Right atrium auricular region (tissue), 2 donors: ENCODE measurements at regions not wholly inside any gene's neighbourhood (a gene's known extent, or its start where the extent isn't known, plus 50 kb on each side); places are given as distances from the start of the nearest gene placed in this dataset.

ENCODE experiments used
- DNase-seq: peaks from one replicate; pipeline ENCODE4 v3.0.0-alpha.2; 2019; ENCODE audit warnings: low spot score
- H3K27ac ChIP-seq, 2 donors: fragments of 200-600 bp; sonication (generic); 1 replicate in 1 of 2; 2 replicates in 1 of 2; pipeline ENCODE4 v1.5.1; 2016 to 2019
- H3K27me3 ChIP-seq, 2 donors: fragments of 200-600 bp; sonication (generic); one replicate each; pipeline versions ENCODE4 v1.5.1 to v1.6.0; 2017 to 2019
- H3K36me3 ChIP-seq: fragments of 200-600 bp; sonication (generic); one replicate; pipeline ENCODE4 v1.5.1; 2016
- H3K4me1 ChIP-seq, 2 donors: fragments of 200-600 bp; sonication (generic); one replicate each; pipeline versions ENCODE4 v1.5.1 to v1.6.0; 2017 to 2019
- H3K4me3 ChIP-seq, 2 donors: fragments of 200-600 bp; sonication (generic); 1 replicate in 1 of 2; 2 replicates in 1 of 2; pipeline ENCODE4 v1.5.1; 2017 to 2019; ENCODE audit warnings: mild to moderate bottlenecking in 1 of 2, moderate library complexity in 1 of 2
- H3K9me3 ChIP-seq, 2 donors: fragments of 200-600 bp; sonication (generic); one replicate each; pipeline ENCODE4 v1.5.1; 2019
- TF ChIP-seq, protein P1 (sequence below), 2 donors: fragments of 200-600 bp; sonication (generic); IDR thresholded peaks; one replicate each; pipeline ENCODE4 v1.5.1; 2019; ENCODE audit warnings: antibody characterized with exemption in 2 of 2

DNA sequence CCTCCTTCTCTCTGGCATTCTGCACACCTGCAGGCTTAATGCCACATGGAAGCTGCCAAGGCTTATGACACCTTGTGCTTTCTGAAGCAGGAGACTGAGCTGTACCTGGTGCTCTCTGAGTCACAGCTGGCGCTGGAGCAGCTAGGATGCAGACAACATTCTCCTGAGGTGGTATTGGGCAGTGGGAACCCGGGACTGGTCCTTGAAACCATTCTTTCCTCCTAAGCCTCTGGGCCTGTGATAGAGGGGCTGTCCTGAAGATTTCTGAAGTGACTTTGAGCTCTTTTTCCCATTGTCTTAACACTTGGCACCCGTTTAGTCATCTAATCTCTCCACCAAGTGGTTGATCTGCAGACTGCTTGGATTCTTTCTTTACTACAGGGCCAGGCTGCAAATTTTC lies 508.4 kb downstream of the TFEC start:
- TF ChIP-seq, protein P1, sequence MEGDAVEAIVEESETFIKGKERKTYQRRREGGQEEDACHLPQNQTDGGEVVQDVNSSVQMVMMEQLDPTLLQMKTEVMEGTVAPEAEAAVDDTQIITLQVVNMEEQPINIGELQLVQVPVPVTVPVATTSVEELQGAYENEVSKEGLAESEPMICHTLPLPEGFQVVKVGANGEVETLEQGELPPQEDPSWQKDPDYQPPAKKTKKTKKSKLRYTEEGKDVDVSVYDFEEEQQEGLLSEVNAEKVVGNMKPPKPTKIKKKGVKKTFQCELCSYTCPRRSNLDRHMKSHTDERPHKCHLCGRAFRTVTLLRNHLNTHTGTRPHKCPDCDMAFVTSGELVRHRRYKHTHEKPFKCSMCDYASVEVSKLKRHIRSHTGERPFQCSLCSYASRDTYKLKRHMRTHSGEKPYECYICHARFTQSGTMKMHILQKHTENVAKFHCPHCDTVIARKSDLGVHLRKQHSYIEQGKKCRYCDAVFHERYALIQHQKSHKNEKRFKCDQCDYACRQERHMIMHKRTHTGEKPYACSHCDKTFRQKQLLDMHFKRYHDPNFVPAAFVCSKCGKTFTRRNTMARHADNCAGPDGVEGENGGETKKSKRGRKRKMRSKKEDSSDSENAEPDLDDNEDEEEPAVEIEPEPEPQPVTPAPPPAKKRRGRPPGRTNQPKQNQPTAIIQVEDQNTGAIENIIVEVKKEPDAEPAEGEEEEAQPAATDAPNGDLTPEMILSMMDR (IDR thresholded peaks at IDR 0.05) = no peak
- Histone ChIP-seq H3K9me3 (peaks cover 0 to 9% of the 10 kb centered on the region in 2 donors), H3K36me3 (no peaks in the 10 kb centered on the region), H3K4me1 (no peaks in the 10 kb centered on the region), H3K4me3 (no peak overlapping the region), H3K27ac (no peak overlapping the region), H3K27me3 (no peaks in the 10 kb centered on the region)
- DNase-seq = no peak

DNA sequence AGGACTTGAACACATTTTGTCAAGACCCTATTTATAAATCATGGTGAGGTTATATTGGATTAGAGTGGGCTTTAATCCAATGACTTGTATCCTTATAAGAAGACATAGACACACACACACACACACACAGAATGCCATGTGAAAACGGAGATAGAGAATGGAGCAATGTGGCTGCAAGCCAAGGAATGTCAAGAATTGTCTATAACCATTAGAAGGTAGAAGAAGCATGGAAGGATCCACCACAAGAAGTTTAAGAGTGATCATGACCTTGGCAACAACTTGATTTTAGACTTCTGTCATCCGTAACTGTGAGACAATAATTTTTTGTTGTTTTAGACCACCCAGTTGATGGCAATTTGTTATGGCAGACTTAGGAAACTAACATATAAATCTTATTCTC lies 514.2 kb downstream of the TFEC start:
- H3K27me3 ChIP-seq = no peaks in the 10 kb centered on the region
- no peaks in the 10 kb centered on the region for H3K36me3 ChIP-seq
- no peaks in the 10 kb centered on the region for H3K4me1 ChIP-seq
- no peak overlapping the region for H3K27ac ChIP-seq
- TF ChIP-seq, protein P1 (IDR thresholded peaks at IDR 0.05) = no peak
- H3K9me3 ChIP-seq = no peaks in the 10 kb centered on the region
- H3K4me3 ChIP-seq = no peak overlapping the region
- DNase-seq = no peak

DNA sequence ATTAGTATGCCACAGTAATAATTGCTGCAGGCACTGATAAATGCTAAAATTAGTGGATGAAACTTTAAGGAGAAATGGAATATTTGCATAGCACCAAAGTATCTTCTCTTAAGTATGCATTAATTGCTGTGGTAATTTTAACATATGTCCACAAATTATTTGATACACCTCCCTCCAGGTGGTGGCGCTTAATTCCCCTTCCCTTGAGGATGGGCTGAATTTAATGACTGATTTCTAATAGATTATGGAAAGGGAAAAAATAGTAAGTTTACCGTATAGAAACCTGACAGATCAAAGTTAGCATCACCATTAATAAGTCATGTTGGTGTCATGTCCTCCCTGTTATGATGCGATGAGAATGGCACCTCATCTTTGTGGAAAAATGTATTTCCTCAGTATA lies 519.2 kb downstream of the TFEC start:
- no peak overlapping the region for H3K27ac ChIP-seq
- no peaks in the 10 kb centered on the region for H3K9me3 ChIP-seq
- H3K4me1 ChIP-seq = no peaks in the 10 kb centered on the region
- H3K4me3 ChIP-seq = no peak overlapping the region
- H3K27me3 ChIP-seq = no peaks in the 10 kb centered on the region
- no peaks in the 10 kb centered on the region for H3K36me3 ChIP-seq
- DNase-seq = no peak
- TF ChIP-seq, protein P1 (IDR thresholded peaks at IDR 0.05) = no peak

DNA sequence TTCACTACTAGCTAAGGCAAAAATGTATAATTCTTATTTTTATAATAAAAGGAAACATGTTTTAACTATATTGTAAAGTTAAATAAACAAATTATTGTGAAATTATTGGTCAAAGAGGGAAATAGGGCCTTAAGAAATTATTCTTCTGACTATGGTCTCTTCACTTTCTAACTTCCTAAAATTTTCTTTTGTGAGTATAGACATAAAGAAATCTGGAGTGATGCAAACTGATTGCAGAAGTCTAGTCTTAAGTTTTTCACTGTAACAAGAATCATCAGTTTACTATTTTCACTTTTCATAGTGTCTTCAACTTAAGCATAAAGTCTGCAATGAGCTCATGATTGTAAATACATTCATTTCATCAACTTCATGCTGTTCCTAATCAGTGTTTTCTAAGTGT lies 525.4 kb downstream of the TFEC start:
- no peak for DNase-seq
- Histone ChIP-seq H3K4me3 (no peak overlapping the region), H3K27ac (no peak overlapping the region), H3K27me3 (no peaks in the 10 kb centered on the region), H3K9me3 (no peaks in the 10 kb centered on the region), H3K36me3 (no peaks in the 10 kb centered on the region), H3K4me1 (no peaks in the 10 kb centered on the region)
- TF ChIP-seq, protein P1 (IDR thresholded peaks at IDR 0.05) = no peak

DNA sequence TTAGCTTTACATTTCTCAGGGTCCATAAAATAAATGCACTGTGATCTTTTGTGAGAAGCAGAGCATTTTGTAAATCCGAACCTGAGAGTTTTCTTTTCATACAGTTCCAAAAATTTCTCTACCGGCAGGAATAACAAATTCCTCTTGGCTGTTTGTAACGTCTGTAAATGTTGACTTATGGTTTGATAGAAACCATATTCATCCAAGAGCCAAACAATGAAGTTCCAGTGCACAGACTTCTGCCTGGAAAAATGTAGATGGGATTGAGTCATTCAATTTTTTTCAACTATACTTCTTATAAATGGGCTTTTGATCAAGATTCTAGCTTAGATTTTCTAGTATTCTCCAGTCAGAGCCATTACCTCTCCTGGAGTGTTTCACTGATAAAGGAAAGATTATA lies 530.6 kb downstream of the TFEC start:
- H3K36me3 ChIP-seq = no peaks in the 10 kb centered on the region
- no peak for DNase-seq
- no peaks in the 10 kb centered on the region for H3K4me1 ChIP-seq
- TF ChIP-seq, protein P1 (IDR thresholded peaks at IDR 0.05) = no peak
- H3K27me3 ChIP-seq = no peaks in the 10 kb centered on the region
- no peak overlapping the region for H3K27ac ChIP-seq
- no peaks in the 10 kb centered on the region for H3K9me3 ChIP-seq
- no peak overlapping the region for H3K4me3 ChIP-seq

DNA sequence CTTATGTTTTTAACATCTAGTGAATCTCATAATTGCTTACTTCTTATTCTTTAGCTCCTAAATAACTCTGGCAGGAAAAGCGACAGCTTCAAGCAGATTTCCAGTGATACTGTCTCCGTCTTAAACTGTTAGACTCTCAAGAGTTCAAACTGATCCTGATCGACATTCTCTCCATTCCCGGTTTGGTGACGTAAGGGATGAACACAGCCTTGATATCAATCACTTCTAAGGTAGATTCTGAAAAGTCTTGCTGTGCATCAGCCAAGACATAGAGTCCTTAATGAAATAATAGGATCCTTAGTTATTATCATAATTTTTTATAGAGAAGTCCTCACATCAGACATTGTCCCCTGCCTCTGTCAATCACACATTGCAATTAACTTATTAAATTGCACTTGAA lies 534.6 kb downstream of the TFEC start:
- no peaks in the 10 kb centered on the region for H3K4me1 ChIP-seq
- no peaks in the 10 kb centered on the region for H3K27me3 ChIP-seq
- H3K27ac ChIP-seq = no peak overlapping the region
- no peaks in the 10 kb centered on the region for H3K9me3 ChIP-seq
- TF ChIP-seq, protein P1 (IDR thresholded peaks at IDR 0.05) = no peak
- no peak for DNase-seq
- no peaks in the 10 kb centered on the region for H3K36me3 ChIP-seq
- H3K4me3 ChIP-seq = no peak overlapping the region
